ENCODE measurements at regions not wholly inside any gene's neighbourhood (a gene's known extent, or its start where the extent isn't known, plus 50 kb on each side); places are given as distances from the start of the nearest gene placed in this dataset.
"Not testable (repeated sequence)": the region's sequence is repeated elsewhere in the genome, so short reads cannot be mapped to it uniquely, and the experiment has no call there.

DNA sequence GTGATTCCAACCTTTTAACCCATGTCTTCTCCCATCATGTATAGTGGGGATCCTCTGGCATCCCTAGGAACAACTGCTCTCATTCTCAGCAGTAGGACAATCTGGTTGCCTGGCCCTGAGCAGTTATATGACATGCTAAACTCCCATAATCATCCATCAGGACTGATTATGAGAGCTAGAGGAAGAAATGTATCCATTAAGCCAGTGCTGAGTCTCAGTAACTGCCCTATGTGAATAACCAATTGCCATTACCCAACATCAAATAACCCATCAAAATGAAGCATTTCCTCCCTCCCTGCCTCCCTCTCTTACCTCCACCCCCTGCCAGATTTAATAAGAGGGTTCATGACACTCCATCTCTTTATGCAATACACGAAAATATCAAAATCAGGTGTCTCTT lies 277.6 kb downstream of the NXPE2 start:
- H3K4me1 ChIP-seq (replicated peaks in 1 of 2) = no peaks in the 10 kb centered on the region
- H3K36me3 ChIP-seq (replicated peaks in 1 of 2) = no peaks in the 10 kb centered on the region
- DNase-seq = no peak
- no peak overlapping the region for H3K4me3 ChIP-seq
- H3K27me3 ChIP-seq = no peaks in the 10 kb centered on the region
- 50 to 69% (median 59%) methylated on average over 1 of the region's 1 CpG for WGBS, 4 donors
- no peak for TF ChIP-seq POLR2A (IDR thresholded peaks at IDR 0.05)
- no peak for TF ChIP-seq CTCF (IDR thresholded peaks at IDR 0.05)
- intact Hi-C loops (cut with DNase I) = loop anchor here in 1 of 2 donors (5.0 kb wide), 1 partner anchor 176 kb away; no protein-coding TSS in a partner anchor
- no peaks in the 10 kb centered on the region for H3K9me3 ChIP-seq (replicated peaks in 1 of 3)
- H3K27ac ChIP-seq = no peak overlapping the region

DNA sequence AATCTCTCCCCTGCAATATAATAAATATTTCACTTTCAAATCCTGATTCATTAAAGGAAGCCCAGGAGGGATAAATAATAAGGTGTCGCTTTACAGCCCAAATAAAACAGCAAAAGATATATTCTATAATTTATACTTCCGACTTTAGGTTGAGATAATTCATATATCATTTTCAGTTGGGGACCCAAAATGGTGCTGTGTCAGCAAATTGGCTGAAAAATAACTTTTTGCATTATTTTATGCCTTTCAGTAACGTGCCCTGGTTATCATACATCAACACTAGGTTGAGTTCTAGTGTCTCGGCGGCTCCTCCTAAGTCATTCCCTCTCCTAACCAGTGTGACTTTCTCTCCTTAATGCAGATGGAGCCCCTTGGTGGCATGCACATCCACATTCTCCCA lies 278.2 kb downstream of the NXPE2 start:
- Histone ChIP-seq H3K4me1 (replicated peaks in 1 of 2) (no peaks in the 10 kb centered on the region), H3K36me3 (replicated peaks in 1 of 2) (no peaks in the 10 kb centered on the region), H3K27me3 (no peaks in the 10 kb centered on the region), H3K27ac (no peak overlapping the region), H3K9me3 (replicated peaks in 1 of 3) (no peaks in the 10 kb centered on the region), H3K4me3 (no peak overlapping the region)
- no peak for TF ChIP-seq CTCF (IDR thresholded peaks at IDR 0.05)
- intact Hi-C loops (cut with DNase I) = loop anchor here in 1 of 2 donors (5.0 kb wide), 1 partner anchor 176 kb away; no protein-coding TSS in a partner anchor
- 57 to 82% (median 69%) methylated on average over 5 of the region's 5 CpGs for WGBS, 4 donors
- no peak for DNase-seq

- no peak for DNase-seq
- Histone ChIP-seq H3K4me3 (no peak overlapping the region), H3K4me1 (replicated peaks in 1 of 2) (no peaks in the 10 kb centered on the region), H3K9me3 (replicated peaks in 1 of 3) (no peaks in the 10 kb centered on the region), H3K36me3 (replicated peaks in 1 of 2) (no peaks in the 10 kb centered on the region), H3K27me3 (no peaks in the 10 kb centered on the region), H3K27ac (no peak overlapping the region)
- 56 to 65% (median 60%) methylated on average over 7 to 8 of the region's 8 CpGs for WGBS, 4 donors
- intact Hi-C loops (cut with DNase I) = loop anchor here in 1 of 2 donors (5.0 kb wide), 1 partner anchor 172 kb away; no protein-coding TSS in a partner anchor
- no peak for TF ChIP-seq CTCF (IDR thresholded peaks at IDR 0.05)
- TF ChIP-seq POLR2A (IDR thresholded peaks at IDR 0.05) = no peak
Observed at GRCh38 chr11:114959953-114960505, 281.7 kb downstream of the NXPE2 start.

DNA sequence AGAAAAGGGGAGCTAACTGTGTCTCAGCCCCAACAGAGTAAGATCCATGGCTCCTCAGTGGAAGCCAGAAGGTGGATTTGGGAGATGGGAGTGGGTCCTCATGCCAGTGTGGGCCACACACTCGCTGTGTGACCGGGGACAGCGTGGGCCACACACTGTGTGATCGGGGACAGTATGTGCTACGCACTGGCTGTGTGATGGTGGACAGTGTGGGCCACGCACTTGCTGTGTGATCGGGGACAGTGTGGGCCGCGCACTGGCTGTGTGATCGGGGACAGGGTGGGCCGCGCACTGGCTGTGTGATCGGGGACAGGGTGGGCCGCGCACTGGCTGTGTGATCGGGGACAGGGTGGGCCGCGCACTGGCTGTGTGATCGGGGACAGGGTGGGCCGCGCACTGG lies 282.5 kb downstream of the NXPE2 start:
- WGBS, 4 donors = 93 to 97% (median 96%) methylated on average over 7 to 17 of the region's 21 CpGs
- H3K36me3 ChIP-seq (replicated peaks in 1 of 2); H3K27me3 ChIP-seq; H3K9me3 ChIP-seq (replicated peaks in 1 of 3); intact Hi-C loops (cut with DNase I); H3K4me3 ChIP-seq; DNase-seq; H3K4me1 ChIP-seq (replicated peaks in 1 of 2); H3K27ac ChIP-seq: not testable (repeated sequence)

DNA sequence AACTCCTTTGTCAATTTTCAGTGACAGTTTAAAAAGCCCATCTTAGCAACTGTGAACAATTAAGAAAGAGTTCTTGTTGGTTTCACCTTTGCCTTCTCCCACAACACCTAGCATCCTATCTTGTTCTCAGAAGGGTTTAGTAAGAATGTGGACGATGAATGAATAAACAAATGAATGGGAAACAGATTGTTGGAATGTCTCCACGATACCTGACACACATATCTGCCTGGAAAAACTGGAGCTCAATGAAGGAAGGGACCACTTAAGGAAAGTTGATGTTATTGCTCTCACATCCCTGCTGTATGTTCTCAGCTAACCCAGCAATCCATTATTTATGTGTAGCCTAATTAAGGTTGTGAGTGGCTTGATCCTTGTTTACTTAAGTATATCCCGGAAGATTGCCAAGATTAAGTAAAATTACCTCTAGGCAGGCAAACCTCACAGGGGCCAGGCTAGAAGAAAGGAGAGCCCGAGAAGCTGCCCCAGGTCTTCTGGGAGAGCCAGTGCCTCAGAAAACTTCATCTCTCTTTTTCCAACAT lies 286.4 kb downstream of the NXPE2 start:
- no peaks in the 10 kb centered on the region for H3K27me3 ChIP-seq
- intact Hi-C loops (cut with DNase I) = no loop called here
- 73 to 81% (median 78%) methylated on average over 4 of the region's 4 CpGs for WGBS, 4 donors
- H3K36me3 ChIP-seq (replicated peaks in 1 of 2) = no peaks in the 10 kb centered on the region
- H3K4me3 ChIP-seq = no peak overlapping the region
- no peaks in the 10 kb centered on the region for H3K9me3 ChIP-seq (replicated peaks in 1 of 3)
- H3K4me1 ChIP-seq (replicated peaks in 1 of 2) = no peaks in the 10 kb centered on the region
- H3K27ac ChIP-seq = no peak overlapping the region
- DNase-seq = no peak
- TF ChIP-seq CTCF (IDR thresholded peaks at IDR 0.05) (no peak), POLR2A (IDR thresholded peaks at IDR 0.05) (no peak)

Measured in adrenal gland (tissue), 9 donors.